ENCODE measurements at regions not wholly inside any gene's neighbourhood (a gene's known extent, or its start where the extent isn't known, plus 50 kb on each side); places are given as distances from the start of the nearest gene placed in this dataset.

- TF ChIP-seq, protein P1, sequence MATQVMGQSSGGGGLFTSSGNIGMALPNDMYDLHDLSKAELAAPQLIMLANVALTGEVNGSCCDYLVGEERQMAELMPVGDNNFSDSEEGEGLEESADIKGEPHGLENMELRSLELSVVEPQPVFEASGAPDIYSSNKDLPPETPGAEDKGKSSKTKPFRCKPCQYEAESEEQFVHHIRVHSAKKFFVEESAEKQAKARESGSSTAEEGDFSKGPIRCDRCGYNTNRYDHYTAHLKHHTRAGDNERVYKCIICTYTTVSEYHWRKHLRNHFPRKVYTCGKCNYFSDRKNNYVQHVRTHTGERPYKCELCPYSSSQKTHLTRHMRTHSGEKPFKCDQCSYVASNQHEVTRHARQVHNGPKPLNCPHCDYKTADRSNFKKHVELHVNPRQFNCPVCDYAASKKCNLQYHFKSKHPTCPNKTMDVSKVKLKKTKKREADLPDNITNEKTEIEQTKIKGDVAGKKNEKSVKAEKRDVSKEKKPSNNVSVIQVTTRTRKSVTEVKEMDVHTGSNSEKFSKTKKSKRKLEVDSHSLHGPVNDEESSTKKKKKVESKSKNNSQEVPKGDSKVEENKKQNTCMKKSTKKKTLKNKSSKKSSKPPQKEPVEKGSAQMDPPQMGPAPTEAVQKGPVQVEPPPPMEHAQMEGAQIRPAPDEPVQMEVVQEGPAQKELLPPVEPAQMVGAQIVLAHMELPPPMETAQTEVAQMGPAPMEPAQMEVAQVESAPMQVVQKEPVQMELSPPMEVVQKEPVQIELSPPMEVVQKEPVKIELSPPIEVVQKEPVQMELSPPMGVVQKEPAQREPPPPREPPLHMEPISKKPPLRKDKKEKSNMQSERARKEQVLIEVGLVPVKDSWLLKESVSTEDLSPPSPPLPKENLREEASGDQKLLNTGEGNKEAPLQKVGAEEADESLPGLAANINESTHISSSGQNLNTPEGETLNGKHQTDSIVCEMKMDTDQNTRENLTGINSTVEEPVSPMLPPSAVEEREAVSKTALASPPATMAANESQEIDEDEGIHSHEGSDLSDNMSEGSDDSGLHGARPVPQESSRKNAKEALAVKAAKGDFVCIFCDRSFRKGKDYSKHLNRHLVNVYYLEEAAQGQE (IDR thresholded peaks at IDR 0.05; ENCODE audit: insufficient read depth in 1 of 2, low read depth in 2 of 2, low read length in 1 of 2) = no peak
- no peak for TF ChIP-seq CTCF (IDR thresholded peaks at IDR 0.05)
These were observed 122.7 kb downstream of the NMUR2 start for GRCh38 chr5:152282331-152282730.
